Heart right ventricle (tissue), 16 donors: ENCODE measurements at regions not wholly inside any gene's neighbourhood (a gene's known extent, or its start where the extent isn't known, plus 50 kb on each side); places are given as distances from the start of the nearest gene placed in this dataset.
A peak's percentile ranks its signal among the peaks of the same experiment; 100 is the strongest.

Source experiments
- ATAC-seq, 8 donors: fragments of 200-7000 bp; cut with Tn5 transposase; one replicate each; pipeline ENCODE4 v1.9.1; 2020; ENCODE audit warnings: mild to moderate bottlenecking in 8 of 8, moderate library complexity in 8 of 8, moderate number of reproducible peaks in 1 of 8
- DNase-seq, 2 donors: peaks; one replicate each; pipeline ENCODE4 v3.0.0-alpha.2; 2020
- H3K27ac ChIP-seq, 10 donors: fragments of 200-600 bp; sonication (generic) in 2 of 10; one replicate each; pipeline versions ENCODE4 v1.5.0 to v1.8.0; 2020 to 2022; ENCODE audit warnings: mild to moderate bottlenecking in 3 of 10
- H3K27me3 ChIP-seq, 7 donors: fragments of 200-600 bp; one replicate each; pipeline ENCODE4 v1.8.0; 2021 to 2022; ENCODE audit warnings: mild to moderate bottlenecking in 2 of 7
- H3K36me3 ChIP-seq, 9 donors: fragments of 200-600 bp; sonication (generic) in 1 of 9; one replicate each; pipeline versions ENCODE4 v1.5.0 to v1.8.0; 2020 to 2022; ENCODE audit warnings: mild to moderate bottlenecking in 2 of 9
- H3K4me1 ChIP-seq, 9 donors: fragments of 200-600 bp; sonication (generic) in 1 of 9; one replicate each; pipeline versions ENCODE4 v1.5.0 to v1.8.0; 2020 to 2022; ENCODE audit warnings: mild to moderate bottlenecking in 4 of 9
- H3K4me3 ChIP-seq, 10 donors: fragments of 200-600 bp; sonication (generic) in 2 of 10; one replicate each; pipeline versions ENCODE4 v1.5.0 to v1.8.0; 2020 to 2022; ENCODE audit warnings: mild to moderate bottlenecking in 7 of 10, moderate library complexity in 2 of 10
- H3K9me3 ChIP-seq, 11 donors: fragments of 200-600 bp in 10 of 11; sonication (generic) in 2 of 11; one replicate each; pipeline versions ENCODE4 v1.5.0 to v1.8.0; 2013 to 2022; ENCODE audit warnings: mild to moderate bottlenecking in 2 of 11, control low read depth in 1 of 11, moderate library complexity in 1 of 11
- CTCF ChIP-seq, 9 donors: fragments of 200-600 bp; sonication (generic) in 2 of 9; IDR thresholded peaks; one replicate each; pipeline versions ENCODE4 v1.5.0 to v1.8.0; 2021 to 2022; ENCODE audit warnings: antibody characterized with exemption in 9 of 9, mild to moderate bottlenecking in 5 of 9, moderate library complexity in 1 of 9
- WGBS, 2 donors: extraction: QIAGEN DNeasy Blood & Tissue Kit; methylation state at CpG; one replicate each; pipeline ENCODE4 v1.1.7; 2013; ENCODE audit warnings: inconsistent platforms in 1 of 2; 5-methylcytosine and 5-hydroxymethylcytosine counted together
- intact Hi-C, 10 donors: fragments of 100-400 bp; cut with DNase I; formaldehyde crosslinking; loops; one replicate each; pipeline versions ENCODE4 v1.11.1 to v1.14.2; 2022
- donor health status: Arrhythmogenic right ventricular cardiomyopathy.
- donor health status: ischemic (EF 13 %, LVEDD 7.1; RV severe dilation, severe dysfunction).
- donor health status: healthy with polysubstance abuse.
- donor health status: DM: no; HTN: yes; CAD: no.
- donor health status: DM: no; HTN: no; CAD: no.
- donor health status: ischemic (EF 25% LVEDD 6.9; RV normal size, moderate dysfunction).
- donor health status: ischemic (EF 25% LVEDD 5.7; RV mildly dilated, moderate dysfunction).
- donor health status: healthy.
- donor health status: DM: yes; HTN: yes; CAD: no.
- donor health status: Ischemic cardiomyopathy.
- donor health status: ischemic (EF 35%, LVEDD 5.7; RV mildly dilated, moderate dysfunction).
- donor health status: nonischemic (EF 11% LVEDD 7.7; RV severe dilation, severe dysfunction).
- donor health status: DM: yes; HTN: yes; CAD: no.
- donor health status: PGD.
- donor health status: ischemic (EF 29% LVEDD 5.4; RV normal size, mild dysfunction).
- donor health status: nonischemic (EF 23%, LVEDD 6.1; RV moderate dilation, normal function).

- 86 to 89% methylated on average over 2 of the region's 2 CpGs for WGBS, 2 donors
These were observed 87.9 kb upstream of the FLRT2 start for GRCh38 chr14:85441909-85442643.

GRCh38 chr14:85442996-85443395 lies 86.9 kb upstream of the FLRT2 start:
- H3K36me3 ChIP-seq, result no peaks in the 10 kb centered on the region
- no peak for TF ChIP-seq CTCF (IDR thresholded peaks at IDR 0.05)
- no peak overlapping the region for H3K4me3 ChIP-seq
- peaks cover 0 to 16% (median 5%) of the 10 kb centered on the region in 9 donors for H3K4me1 ChIP-seq
- no peak overlapping the region for H3K27ac ChIP-seq
- no peaks in the 10 kb centered on the region for H3K27me3 ChIP-seq
- H3K9me3 ChIP-seq, result peaks cover 0 to 3% (median 0%) of the 10 kb centered on the region in 11 donors
- 96 to 97% methylated on average over 1 of the region's 1 CpG for WGBS, 2 donors
- ATAC-seq, result no peak
- DNase-seq, result no peak
- intact Hi-C loops, result no loop called here

More at GRCh38 chr14:85441909-85442643, 87.9 kb upstream of the FLRT2 start:
- H3K27ac ChIP-seq, result no peak overlapping the region
- no peaks in the 10 kb centered on the region for H3K36me3 ChIP-seq
- no peak for TF ChIP-seq CTCF (IDR thresholded peaks at IDR 0.05)
- ATAC-seq, result no peak
- no peaks in the 10 kb centered on the region for H3K27me3 ChIP-seq
- no peak for DNase-seq
- intact Hi-C loops, result no loop called here
- H3K9me3 ChIP-seq, result peaks cover 0 to 3% (median 0%) of the 10 kb centered on the region in 11 donors
- H3K4me1 ChIP-seq, result peaks cover 0 to 16% (median 5%) of the 10 kb centered on the region in 9 donors
- H3K4me3 ChIP-seq, result no peak overlapping the region

GRCh38 chr14:85444635-85445034 lies 85.3 kb upstream of the FLRT2 start:
- no peak overlapping the region for H3K4me3 ChIP-seq
- peaks cover 0 to 3% (median 0%) of the 10 kb centered on the region in 11 donors for H3K9me3 ChIP-seq
- 70 to 71% methylated on average over 3 of the region's 3 CpGs for WGBS, 2 donors
- no peaks in the 10 kb centered on the region for H3K36me3 ChIP-seq
- DNase-seq (peak in 1 of 2 donors; percentile 19), ATAC-seq (peak in 4 of 8 donors; percentile 29 to 41 (median 36))
- intact Hi-C loops, result no loop called here
- no peak for TF ChIP-seq CTCF (IDR thresholded peaks at IDR 0.05)
- no peak overlapping the region for H3K27ac ChIP-seq
- H3K4me1 ChIP-seq, result peaks cover 0 to 16% (median 2%) of the 10 kb centered on the region in 9 donors
- H3K27me3 ChIP-seq, result no peaks in the 10 kb centered on the region

- Histone ChIP-seq H3K4me1 (peaks cover 0 to 16% (median 0%) of the 10 kb centered on the region in 9 donors), H3K27ac (no peak overlapping the region), H3K4me3 (no peak overlapping the region), H3K9me3 (peaks cover 0 to 3% (median 0%) of the 10 kb centered on the region in 11 donors), H3K27me3 (no peaks in the 10 kb centered on the region), H3K36me3 (no peaks in the 10 kb centered on the region)
- intact Hi-C loops, result no loop called here
- TF ChIP-seq CTCF (IDR thresholded peaks at IDR 0.05), result no peak
- DNase-seq (no peak), ATAC-seq (no peak)
- 82 to 88% methylated on average over 3 of the region's 3 CpGs for WGBS, 2 donors
These were observed 84.7 kb upstream of the FLRT2 start for GRCh38 chr14:85445151-85445795.
